22Rv1 (cell line): ENCODE measurements at regions not wholly inside any gene's neighbourhood (a gene's known extent, or its start where the extent isn't known, plus 50 kb on each side); places are given as distances from the start of the nearest gene placed in this dataset.

ENCODE experiments used
- CTCF ChIP-seq: fragments of 450-650 bp; IDR thresholded peaks from 2 replicates; pipeline ENCODE4 v1.5.1; 2017; ENCODE audit warnings: mild to moderate bottlenecking
- ZFX ChIP-seq: fragments of 450-650 bp; IDR thresholded peaks from 2 replicates; pipeline ENCODE4 v1.6.1; 2017; ENCODE audit warnings: antibody characterized with exemption, borderline replicate concordance

GRCh38 chr1:219083631-219084030 is 90.0 kb upstream of the LYPLAL1 start:
- no peak for TF ChIP-seq CTCF
- no peak for TF ChIP-seq ZFX
